ENCODE measurements at regions not wholly inside any gene's neighbourhood (a gene's known extent, or its start where the extent isn't known, plus 50 kb on each side); places are given as distances from the start of the nearest gene placed in this dataset.

DNA sequence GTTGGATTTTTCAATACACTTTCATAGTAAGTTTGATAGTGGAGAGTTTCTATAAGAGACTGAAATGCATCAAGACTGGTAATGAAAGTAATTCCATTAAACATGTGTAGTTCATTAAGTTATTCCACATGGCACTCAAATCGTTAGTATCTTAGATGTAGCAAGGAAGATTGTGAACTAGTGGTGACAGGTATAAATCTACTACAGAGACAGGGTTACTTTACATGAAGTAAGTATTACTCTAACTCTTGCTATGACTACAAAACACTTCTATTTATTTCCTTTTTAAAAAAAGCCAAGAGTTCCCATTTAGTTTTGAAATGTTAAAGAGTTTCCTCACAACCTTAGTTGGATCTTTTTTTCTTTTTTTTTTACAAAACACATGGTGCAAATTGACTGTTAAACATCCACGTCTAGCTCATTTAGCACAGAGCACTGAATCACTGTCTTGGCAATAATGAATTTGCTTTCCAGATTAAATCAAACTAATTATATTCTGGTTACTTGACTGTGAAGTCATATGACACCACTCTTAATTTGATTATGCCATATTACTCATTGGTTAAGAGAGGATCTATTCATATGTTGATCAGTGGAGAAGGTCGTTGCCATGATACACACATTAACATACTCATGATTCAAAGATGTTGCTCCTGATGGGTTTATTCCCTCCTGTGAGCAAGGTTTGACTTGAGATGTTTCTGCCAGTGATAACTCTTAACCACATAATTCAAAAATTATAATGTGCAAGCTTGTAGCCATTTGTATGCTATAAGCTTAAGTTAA, 644.8 kb downstream of the EFNA5 start:
- no peak for DNase-seq (ENCODE audit: low spot score)
- no peak overlapping the region for H3K27ac Mint-ChIP-seq (ENCODE audit: unreplicated experiment)

DNA sequence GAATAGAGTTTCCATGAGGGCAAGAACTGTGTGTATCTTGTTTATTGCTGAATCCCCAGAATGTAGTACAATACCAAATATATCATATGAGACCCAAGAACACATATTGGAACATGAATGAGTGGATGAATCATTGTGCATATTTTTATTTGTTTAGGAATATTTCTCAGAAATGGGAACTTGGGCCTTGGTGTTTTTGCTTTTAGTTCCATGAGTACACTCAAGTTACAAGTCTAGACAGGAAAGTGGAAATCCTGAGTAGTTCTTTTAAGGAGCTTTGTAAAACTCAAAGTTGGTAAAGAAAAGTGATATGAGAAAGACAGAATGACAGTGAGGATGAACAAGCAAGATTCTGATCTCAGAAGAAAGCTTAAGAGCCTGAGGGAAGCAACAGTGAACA, 647.0 kb downstream of the EFNA5 start:
- Mint-ChIP-seq H3K36me3 (ENCODE audit: low read depth, unreplicated experiment) (no peaks in the 10 kb centered on the region), H3K4me1 (ENCODE audit: unreplicated experiment) (no peaks in the 10 kb centered on the region), H3K4me3 (ENCODE audit: unreplicated experiment) (no peak overlapping the region), H3K9me3 (ENCODE audit: unreplicated experiment) (no peaks in the 10 kb centered on the region), H3K27ac (ENCODE audit: unreplicated experiment) (no peak overlapping the region), H3K27me3 (ENCODE audit: unreplicated experiment) (no peaks in the 10 kb centered on the region)
- no peak for DNase-seq (ENCODE audit: low spot score)
- TF ChIP-seq, protein P1, sequence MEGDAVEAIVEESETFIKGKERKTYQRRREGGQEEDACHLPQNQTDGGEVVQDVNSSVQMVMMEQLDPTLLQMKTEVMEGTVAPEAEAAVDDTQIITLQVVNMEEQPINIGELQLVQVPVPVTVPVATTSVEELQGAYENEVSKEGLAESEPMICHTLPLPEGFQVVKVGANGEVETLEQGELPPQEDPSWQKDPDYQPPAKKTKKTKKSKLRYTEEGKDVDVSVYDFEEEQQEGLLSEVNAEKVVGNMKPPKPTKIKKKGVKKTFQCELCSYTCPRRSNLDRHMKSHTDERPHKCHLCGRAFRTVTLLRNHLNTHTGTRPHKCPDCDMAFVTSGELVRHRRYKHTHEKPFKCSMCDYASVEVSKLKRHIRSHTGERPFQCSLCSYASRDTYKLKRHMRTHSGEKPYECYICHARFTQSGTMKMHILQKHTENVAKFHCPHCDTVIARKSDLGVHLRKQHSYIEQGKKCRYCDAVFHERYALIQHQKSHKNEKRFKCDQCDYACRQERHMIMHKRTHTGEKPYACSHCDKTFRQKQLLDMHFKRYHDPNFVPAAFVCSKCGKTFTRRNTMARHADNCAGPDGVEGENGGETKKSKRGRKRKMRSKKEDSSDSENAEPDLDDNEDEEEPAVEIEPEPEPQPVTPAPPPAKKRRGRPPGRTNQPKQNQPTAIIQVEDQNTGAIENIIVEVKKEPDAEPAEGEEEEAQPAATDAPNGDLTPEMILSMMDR (IDR thresholded peaks at IDR 0.05; ENCODE audit: unreplicated experiment) = no peak

More for the DNA sequence above, 644.8 kb downstream of the EFNA5 start:
- no peaks in the 10 kb centered on the region for H3K9me3 Mint-ChIP-seq (ENCODE audit: unreplicated experiment)
- no peaks in the 10 kb centered on the region for H3K36me3 Mint-ChIP-seq (ENCODE audit: low read depth, unreplicated experiment)
- no peak overlapping the region for H3K4me3 Mint-ChIP-seq (ENCODE audit: unreplicated experiment)
- H3K27me3 Mint-ChIP-seq (ENCODE audit: unreplicated experiment) = peaks cover 1% of the 10 kb centered on the region
- no peaks in the 10 kb centered on the region for H3K4me1 Mint-ChIP-seq (ENCODE audit: unreplicated experiment)
- TF ChIP-seq, protein P1 (IDR thresholded peaks at IDR 0.05; ENCODE audit: unreplicated experiment) = no peak

DNA sequence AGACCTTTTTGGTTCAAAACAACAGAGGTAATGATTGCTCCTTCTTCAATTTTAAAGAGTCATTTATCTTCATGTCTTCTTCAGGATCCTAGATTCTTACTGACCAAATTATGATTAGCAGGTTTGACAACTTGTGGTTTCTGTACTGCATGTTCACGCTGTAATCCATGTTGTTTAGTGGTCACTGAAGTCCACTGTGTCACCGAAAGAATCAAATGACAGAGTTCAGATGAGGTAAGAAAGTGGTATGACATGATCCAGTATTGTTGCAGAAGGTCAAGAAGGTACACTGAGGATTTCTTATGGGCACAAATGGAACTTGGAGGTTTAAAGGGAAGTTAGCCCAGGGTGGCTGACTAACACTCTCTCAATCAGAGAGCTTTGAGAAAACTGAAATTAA, 649.2 kb downstream of the EFNA5 start:
- no peaks in the 10 kb centered on the region for H3K27me3 Mint-ChIP-seq (ENCODE audit: unreplicated experiment)
- no peaks in the 10 kb centered on the region for H3K9me3 Mint-ChIP-seq (ENCODE audit: unreplicated experiment)
- TF ChIP-seq, protein P1 (IDR thresholded peaks at IDR 0.05; ENCODE audit: unreplicated experiment) = no peak
- no peaks in the 10 kb centered on the region for H3K4me1 Mint-ChIP-seq (ENCODE audit: unreplicated experiment)
- no peak overlapping the region for H3K4me3 Mint-ChIP-seq (ENCODE audit: unreplicated experiment)
- DNase-seq (ENCODE audit: low spot score) = no peak
- no peaks in the 10 kb centered on the region for H3K36me3 Mint-ChIP-seq (ENCODE audit: low read depth, unreplicated experiment)
- no peak overlapping the region for H3K27ac Mint-ChIP-seq (ENCODE audit: unreplicated experiment)

DNA sequence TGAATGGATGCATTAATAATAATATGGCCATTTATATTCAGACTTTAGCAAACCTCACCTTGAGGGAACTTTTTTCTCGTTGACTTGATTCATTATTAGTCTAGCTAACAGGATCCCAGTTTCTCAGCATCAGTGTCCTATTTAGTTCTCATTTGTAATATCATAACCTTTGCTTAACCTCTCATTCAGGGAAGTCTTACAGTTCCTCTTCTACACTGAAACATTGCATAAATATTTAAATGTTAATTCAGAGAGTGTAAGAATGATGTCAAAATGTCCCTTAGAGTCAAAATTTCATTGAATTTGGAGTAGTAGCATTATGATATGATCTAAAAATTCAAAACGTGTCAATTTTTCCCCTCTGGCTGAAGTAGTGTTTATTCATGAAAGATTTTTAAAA, 650.1 kb downstream of the EFNA5 start:
- Mint-ChIP-seq H3K9me3 (ENCODE audit: unreplicated experiment) (no peaks in the 10 kb centered on the region), H3K36me3 (ENCODE audit: low read depth, unreplicated experiment) (no peaks in the 10 kb centered on the region), H3K27ac (ENCODE audit: unreplicated experiment) (no peak overlapping the region), H3K4me3 (ENCODE audit: unreplicated experiment) (no peak overlapping the region), H3K27me3 (ENCODE audit: unreplicated experiment) (no peaks in the 10 kb centered on the region), H3K4me1 (ENCODE audit: unreplicated experiment) (no peaks in the 10 kb centered on the region)
- DNase-seq (ENCODE audit: low spot score) = no peak
- TF ChIP-seq, protein P1 (IDR thresholded peaks at IDR 0.05; ENCODE audit: unreplicated experiment) = no peak

DNA sequence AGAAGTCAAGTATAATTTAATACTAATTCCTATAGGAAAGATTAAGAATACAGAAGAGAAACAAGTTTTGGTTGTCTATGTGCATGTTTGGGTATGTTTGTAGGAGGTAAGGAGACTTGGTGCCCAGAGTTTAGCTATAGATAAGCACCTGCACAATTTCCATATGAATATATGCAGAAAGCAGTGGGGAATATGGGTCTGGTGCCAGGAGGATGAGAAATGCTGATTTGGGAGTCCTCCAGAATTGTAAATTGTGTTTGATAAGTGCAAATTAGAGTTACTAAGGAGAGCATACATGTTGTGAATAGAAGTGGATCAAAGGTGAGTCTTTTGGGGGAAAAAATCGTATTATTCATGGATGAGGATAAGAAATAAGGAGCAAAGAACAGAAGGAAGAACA, 653.1 kb downstream of the EFNA5 start:
- DNase-seq (ENCODE audit: low spot score) = no peak
- Mint-ChIP-seq H3K36me3 (ENCODE audit: low read depth, unreplicated experiment) (no peaks in the 10 kb centered on the region), H3K9me3 (ENCODE audit: unreplicated experiment) (no peaks in the 10 kb centered on the region), H3K27me3 (ENCODE audit: unreplicated experiment) (no peaks in the 10 kb centered on the region), H3K4me1 (ENCODE audit: unreplicated experiment) (no peaks in the 10 kb centered on the region), H3K4me3 (ENCODE audit: unreplicated experiment) (no peak overlapping the region), H3K27ac (ENCODE audit: unreplicated experiment) (no peak overlapping the region)
- TF ChIP-seq, protein P1 (IDR thresholded peaks at IDR 0.05; ENCODE audit: unreplicated experiment) = no peak

All from endothelial cell (in vitro differentiated cells).